ENCODE measurements at regions not wholly inside any gene's neighbourhood (a gene's known extent, or its start where the extent isn't known, plus 50 kb on each side); places are given as distances from the start of the nearest gene placed in this dataset.

GRCh38 chr19:31430381-31430780 lies 81.1 kb upstream of the TSHZ3 start:
- ATAC-seq: no peak
- Histone ChIP-seq H3K27me3 (peaks cover 12% of the 10 kb centered on the region), H3K9me3 (peaks cover 0 to 5% (median 0%) of the 10 kb centered on the region in 3 donors), H3K4me1 (no peaks in the 10 kb centered on the region), H3K27ac (no peak overlapping the region), H3K4me3 (no peak overlapping the region), H3K36me3 (no peaks in the 10 kb centered on the region)
- WGBS, 2 donors (ENCODE audit: low coverage in 1 of 2): 83% methylated on average over 2 of the region's 4 CpGs; no CpG with 5 or more reads in 1 of the 2 donors
- TF ChIP-seq EP300 (IDR thresholded peaks at IDR 0.05) (no peak), POLR2AphosphoS5 (IDR thresholded peaks at IDR 0.05) (no peak), POLR2A (IDR thresholded peaks at IDR 0.05) (no peak)
- TF ChIP-seq, protein P1, sequence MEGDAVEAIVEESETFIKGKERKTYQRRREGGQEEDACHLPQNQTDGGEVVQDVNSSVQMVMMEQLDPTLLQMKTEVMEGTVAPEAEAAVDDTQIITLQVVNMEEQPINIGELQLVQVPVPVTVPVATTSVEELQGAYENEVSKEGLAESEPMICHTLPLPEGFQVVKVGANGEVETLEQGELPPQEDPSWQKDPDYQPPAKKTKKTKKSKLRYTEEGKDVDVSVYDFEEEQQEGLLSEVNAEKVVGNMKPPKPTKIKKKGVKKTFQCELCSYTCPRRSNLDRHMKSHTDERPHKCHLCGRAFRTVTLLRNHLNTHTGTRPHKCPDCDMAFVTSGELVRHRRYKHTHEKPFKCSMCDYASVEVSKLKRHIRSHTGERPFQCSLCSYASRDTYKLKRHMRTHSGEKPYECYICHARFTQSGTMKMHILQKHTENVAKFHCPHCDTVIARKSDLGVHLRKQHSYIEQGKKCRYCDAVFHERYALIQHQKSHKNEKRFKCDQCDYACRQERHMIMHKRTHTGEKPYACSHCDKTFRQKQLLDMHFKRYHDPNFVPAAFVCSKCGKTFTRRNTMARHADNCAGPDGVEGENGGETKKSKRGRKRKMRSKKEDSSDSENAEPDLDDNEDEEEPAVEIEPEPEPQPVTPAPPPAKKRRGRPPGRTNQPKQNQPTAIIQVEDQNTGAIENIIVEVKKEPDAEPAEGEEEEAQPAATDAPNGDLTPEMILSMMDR (IDR thresholded peaks at IDR 0.05): no peak

GRCh38 chr19:31432201-31432810 lies 83.1 kb upstream of the TSHZ3 start:
- H3K27ac ChIP-seq: no peak overlapping the region
- no peak for ATAC-seq
- H3K4me1 ChIP-seq: no peaks in the 10 kb centered on the region
- no peak for TF ChIP-seq EP300 (IDR thresholded peaks at IDR 0.05)
- TF ChIP-seq POLR2A (IDR thresholded peaks at IDR 0.05): no peak
- TF ChIP-seq, protein P1 (IDR thresholded peaks at IDR 0.05): no peak
- TF ChIP-seq POLR2AphosphoS5 (IDR thresholded peaks at IDR 0.05): no peak
- no peaks in the 10 kb centered on the region for H3K36me3 ChIP-seq
- WGBS, 2 donors (ENCODE audit: low coverage in 1 of 2): 50 to 81% methylated on average over 2 to 8 of the region's 8 CpGs
- H3K4me3 ChIP-seq: no peak overlapping the region
- H3K9me3 ChIP-seq: peaks cover 0 to 12% (median 0%) of the 10 kb centered on the region in 3 donors
- peaks cover 15% of the 10 kb centered on the region for H3K27me3 ChIP-seq

DNA sequence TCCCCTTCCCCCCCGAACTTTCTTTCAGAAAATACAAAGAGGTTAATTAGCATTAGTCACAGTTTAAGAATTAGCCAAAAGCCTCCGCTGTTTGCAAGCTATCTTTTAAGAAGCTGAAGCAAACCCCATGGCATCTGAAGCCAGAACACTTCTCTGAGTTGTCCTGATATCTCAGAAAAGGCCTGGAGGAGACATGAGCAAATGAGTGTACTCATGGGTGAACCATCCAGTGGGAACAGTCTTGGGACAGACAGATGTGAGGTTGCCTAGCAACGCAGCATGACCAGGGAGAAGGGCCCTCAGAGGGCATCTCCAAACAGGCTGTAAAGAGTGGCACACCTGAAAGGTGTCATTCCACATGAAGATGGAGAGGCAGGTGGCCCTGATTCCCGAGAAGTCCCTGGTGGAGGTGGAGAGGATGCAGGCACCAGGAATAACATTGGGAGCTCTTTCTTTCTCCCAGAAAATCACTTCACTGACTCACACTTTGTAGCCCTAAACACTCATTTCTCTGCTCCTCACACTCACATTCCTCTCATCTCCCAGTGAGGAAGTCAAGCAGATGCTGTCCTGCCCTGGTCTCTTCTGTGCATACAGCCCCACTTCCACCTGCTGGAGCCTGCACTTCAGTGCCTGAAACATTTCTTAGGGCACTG lies 87.0 kb upstream of the TSHZ3 start:
- TF ChIP-seq, protein P1 (IDR thresholded peaks at IDR 0.05): no peak
- TF ChIP-seq EP300 (IDR thresholded peaks at IDR 0.05) (no peak), POLR2AphosphoS5 (IDR thresholded peaks at IDR 0.05) (no peak), POLR2A (IDR thresholded peaks at IDR 0.05) (no peak)
- Histone ChIP-seq H3K27ac (no peak overlapping the region), H3K36me3 (no peaks in the 10 kb centered on the region), H3K27me3 (peaks cover 31% of the 10 kb centered on the region), H3K4me3 (no peak overlapping the region), H3K9me3 (peaks cover 0 to 12% (median 0%) of the 10 kb centered on the region in 3 donors), H3K4me1 (no peaks in the 10 kb centered on the region)
- no peak for ATAC-seq
- 77 to 86% methylated on average over 1 to 3 of the region's 4 CpGs for WGBS, 2 donors (ENCODE audit: low coverage in 1 of 2)

- H3K9me3 ChIP-seq: peaks cover 0 to 12% (median 0%) of the 10 kb centered on the region in 3 donors
- no peak for ATAC-seq
- no peaks in the 10 kb centered on the region for H3K4me1 ChIP-seq
- no peak for TF ChIP-seq POLR2AphosphoS5 (IDR thresholded peaks at IDR 0.05)
- TF ChIP-seq, protein P1 (IDR thresholded peaks at IDR 0.05): no peak
- no peak for TF ChIP-seq POLR2A (IDR thresholded peaks at IDR 0.05)
- no peak for TF ChIP-seq EP300 (IDR thresholded peaks at IDR 0.05)
- no peak overlapping the region for H3K4me3 ChIP-seq
- H3K27ac ChIP-seq: no peak overlapping the region
- 67 to 80% methylated on average over 1 to 10 of the region's 12 CpGs for WGBS, 2 donors (ENCODE audit: low coverage in 1 of 2)
- peaks cover 19% of the 10 kb centered on the region for H3K27me3 ChIP-seq
- H3K36me3 ChIP-seq: no peaks in the 10 kb centered on the region
These were observed 89.4 kb upstream of the TSHZ3 start for GRCh38 chr19:31438401-31439269.

All from gastroesophageal sphincter (tissue), 4 donors.